Medulla oblongata (tissue), 1 donor: ENCODE measurements at regions not wholly inside any gene's neighbourhood (a gene's known extent, or its start where the extent isn't known, plus 50 kb on each side); places are given as distances from the start of the nearest gene placed in this dataset.

Source experiments
- DNase-seq: peaks from one replicate; pipeline ENCODE4 v3.0.0-alpha.2; 2015; ENCODE audit errors: extremely low spot score

- DNase-seq: no peak
Observed at GRCh38 chr18:60445341-60445740, 72.8 kb upstream of the MC4R start.

- no peak for DNase-seq
Observed at GRCh38 chr18:60446821-60447220, 74.2 kb upstream of the MC4R start.

GRCh38 chr18:60448487-60449267 is 76.1 kb upstream of the MC4R start:
- no peak for DNase-seq

- DNase-seq: no peak
Observed at GRCh38 chr18:60452421-60452820, 79.8 kb upstream of the MC4R start.

- no peak for DNase-seq
Observed at GRCh38 chr18:60466677-60467076, 94.1 kb upstream of the MC4R start.

GRCh38 chr18:60469387-60470100 is 97.0 kb upstream of the MC4R start:
- no peak for DNase-seq

GRCh38 chr18:60471652-60472051 is 99.1 kb upstream of the MC4R start:
- DNase-seq: no peak

GRCh38 chr18:60485201-60485600 is 112.6 kb upstream of the MC4R start:
- DNase-seq: no peak

GRCh38 chr18:60493066-60493465 is 120.5 kb upstream of the MC4R start:
- no peak for DNase-seq

- DNase-seq: no peak
Observed at GRCh38 chr18:60499675-60500074, 127.1 kb upstream of the MC4R start.

- DNase-seq: no peak
Observed at GRCh38 chr18:60500960-60501359, 128.4 kb upstream of the MC4R start.

GRCh38 chr18:60502591-60502990 is 130.0 kb upstream of the MC4R start:
- no peak for DNase-seq

- no peak for DNase-seq
Observed at GRCh38 chr18:60503199-60503598, 130.6 kb upstream of the MC4R start.

- DNase-seq: no peak
Observed at GRCh38 chr18:60506190-60506589, 133.6 kb upstream of the MC4R start.

- DNase-seq: no peak
Observed at GRCh38 chr18:60506682-60507081, 134.1 kb upstream of the MC4R start.

- no peak for DNase-seq
Observed at GRCh38 chr18:60508108-60508507, 135.5 kb upstream of the MC4R start.

GRCh38 chr18:60534538-60534937 is 162.0 kb upstream of the MC4R start:
- no peak for DNase-seq

GRCh38 chr18:60537074-60537473 is 164.5 kb upstream of the MC4R start:
- DNase-seq: no peak

- DNase-seq: no peak
Observed at GRCh38 chr18:60538891-60539290, 166.3 kb upstream of the MC4R start.

GRCh38 chr18:60541661-60542060 is 169.1 kb upstream of the MC4R start:
- DNase-seq: peak; percentile 35

- no peak for DNase-seq
Observed at GRCh38 chr18:60543646-60544045, 171.1 kb upstream of the MC4R start.

GRCh38 chr18:60549338-60549960 is 176.9 kb upstream of the MC4R start:
- peak; percentile 82 for DNase-seq

GRCh38 chr18:60552948-60553347 is 180.4 kb upstream of the MC4R start:
- DNase-seq: no peak
